GM12875 (cell line): ENCODE measurements at regions not wholly inside any gene's neighbourhood (a gene's known extent, or its start where the extent isn't known, plus 50 kb on each side); places are given as distances from the start of the nearest gene placed in this dataset.

Experiments
- H3K4me3 ChIP-seq: one replicate; pipeline ENCODE4 v1.5.1; 2011; ENCODE audit warnings: low read depth, low read length, control low read depth
- CTCF ChIP-seq: IDR thresholded peaks from 2 replicates; pipeline ENCODE4 v1.5.1; 2011; ENCODE audit warnings: low read depth, mild to moderate bottlenecking, control low read depth, inconsistent platforms, low read length, moderate library complexity, borderline replicate concordance; ENCODE audit not compliant: insufficient read depth

GRCh38 chr2:22890132-22890531, 494.8 kb upstream of the KLHL29 start:
- no peak overlapping the region for H3K4me3 ChIP-seq
- no peak for TF ChIP-seq CTCF

- no peak overlapping the region for H3K4me3 ChIP-seq
- TF ChIP-seq CTCF, result no peak
These were observed 491.0 kb upstream of the KLHL29 start for GRCh38 chr2:22893761-22894517.

DNA sequence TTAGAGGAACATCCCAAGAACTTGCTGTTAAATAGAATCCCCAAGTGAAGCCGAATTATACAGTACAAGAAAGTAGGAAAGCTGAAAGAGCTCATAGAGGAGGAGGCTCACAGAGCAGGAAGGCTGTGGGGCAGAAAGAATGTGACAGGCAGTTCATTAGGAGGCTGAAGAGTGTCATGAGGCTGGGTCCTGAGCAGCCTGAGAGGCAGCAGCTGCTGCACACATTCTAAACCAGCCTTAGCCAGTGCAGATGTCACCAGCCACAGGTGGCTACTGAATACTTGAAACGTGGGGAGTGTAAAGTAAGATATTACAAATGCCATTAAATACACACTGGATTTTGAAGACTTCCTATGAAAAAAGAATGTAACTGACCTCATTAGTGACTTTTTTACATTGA, 490.2 kb upstream of the KLHL29 start:
- no peak overlapping the region for H3K4me3 ChIP-seq
- no peak for TF ChIP-seq CTCF

DNA sequence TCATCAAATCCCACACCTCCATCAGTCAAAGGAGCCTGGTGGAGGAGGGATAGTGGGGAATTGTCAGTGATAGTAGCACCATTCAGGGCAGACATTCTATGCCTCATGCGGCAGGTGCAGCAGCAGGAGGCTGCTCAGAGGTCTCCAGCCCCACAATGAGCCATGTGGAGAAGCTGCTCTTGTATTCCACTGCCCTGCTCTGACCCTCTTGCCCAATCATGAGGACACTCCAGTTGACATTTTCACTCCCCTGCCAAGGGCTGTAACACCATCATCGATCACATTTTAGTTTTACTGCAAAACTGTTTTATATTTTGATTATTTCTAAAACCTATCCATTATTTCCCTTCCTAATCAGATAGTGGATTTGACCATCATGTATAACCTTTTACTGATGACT, 487.6 kb upstream of the KLHL29 start:
- TF ChIP-seq CTCF, result no peak
- no peak overlapping the region for H3K4me3 ChIP-seq

DNA sequence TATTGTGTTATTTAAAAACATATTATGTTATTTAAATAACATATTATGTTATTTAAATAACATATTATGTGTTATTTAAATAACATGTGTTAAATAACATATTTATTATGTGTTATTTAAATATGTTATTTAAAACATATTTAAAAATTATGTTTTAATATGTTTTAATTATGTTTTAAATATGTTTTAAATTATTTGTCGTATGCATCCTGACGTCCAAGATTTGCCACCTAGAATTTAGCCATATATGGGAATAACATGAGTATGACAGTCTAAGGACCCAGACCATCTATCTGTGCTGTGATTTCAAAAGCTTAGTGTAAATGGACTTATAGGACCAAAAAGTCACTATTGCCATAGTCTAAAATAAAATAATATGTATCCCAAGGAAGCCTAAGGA, 484.3 kb upstream of the KLHL29 start:
- no peak overlapping the region for H3K4me3 ChIP-seq
- TF ChIP-seq CTCF, result no peak

GRCh38 chr2:22901471-22902179, 483.4 kb upstream of the KLHL29 start:
- no peak for TF ChIP-seq CTCF

DNA sequence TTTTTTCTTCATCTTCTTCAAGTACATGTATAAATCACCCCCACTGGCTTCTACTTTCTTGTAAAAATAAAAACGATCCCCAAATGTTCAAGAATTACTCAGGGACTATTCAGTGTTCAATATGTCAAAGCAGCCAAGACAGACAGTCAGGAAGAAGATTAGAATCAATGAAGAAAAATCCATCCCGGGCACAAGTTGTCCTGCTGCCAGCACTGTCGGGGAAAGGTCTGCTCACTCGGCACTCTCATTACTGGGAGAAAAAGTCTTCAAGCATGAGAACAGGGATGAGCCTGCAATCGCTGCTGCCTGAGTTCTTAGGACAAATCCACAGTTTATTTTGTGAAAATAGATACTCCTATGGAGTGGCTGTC, 482.8 kb upstream of the KLHL29 start:
- no peak for TF ChIP-seq CTCF

More at GRCh38 chr2:22901471-22902179, 483.4 kb upstream of the KLHL29 start:
- H3K4me3 ChIP-seq, result no peak overlapping the region

More for the DNA sequence above, 482.8 kb upstream of the KLHL29 start:
- H3K4me3 ChIP-seq, result no peak overlapping the region
